Loucy (cell line): ENCODE measurements at regions not wholly inside any gene's neighbourhood (a gene's known extent, or its start where the extent isn't known, plus 50 kb on each side); places are given as distances from the start of the nearest gene placed in this dataset.
"Not testable (repeated sequence)": the region's sequence is repeated elsewhere in the genome, so short reads cannot be mapped to it uniquely, and the experiment has no call there.

Experiments
- CTCF ChIP-seq: fragments of 200-600 bp; sonication (generic); conservative IDR thresholded peaks from 2 replicates; pipeline ENCODE4 v1.5.1; 2014; ENCODE audit warnings: mild to moderate bottlenecking, antibody characterized with exemption, low read length
- EZH2phosphoT487 ChIP-seq: fragments of 200-600 bp; IDR thresholded peaks from 2 replicates; pipeline ENCODE4 v1.6.1; 2018; ENCODE audit warnings: antibody characterized with exemption, mild to moderate bottlenecking, moderate library complexity, borderline replicate concordance

GRCh38 chr14:106366971-106367370 is 840.6 kb downstream of the TMEM121 start:
- TF ChIP-seq CTCF, EZH2phosphoT487: not testable (repeated sequence)
